ENCODE measurements at regions not wholly inside any gene's neighbourhood (a gene's known extent, or its start where the extent isn't known, plus 50 kb on each side); places are given as distances from the start of the nearest gene placed in this dataset.

GRCh38 chr5:68875351-68875750, 218.5 kb upstream of the SLC30A5 start:
- Histone ChIP-seq H3K9me3 (ENCODE audit: control insufficient read depth in 2 of 3, low read length in 3 of 3) (no peaks in the 10 kb centered on the region), H3K4me1 (ENCODE audit: control insufficient read depth in 2 of 2, insufficient read depth in 2 of 2, low read length in 2 of 2) (peaks cover 0 to 6% of the 10 kb centered on the region in 2 donors), H3K4me3 (ENCODE audit: low read length) (no peak overlapping the region), H3K27me3 (ENCODE audit: control insufficient read depth in 2 of 2, insufficient read depth in 2 of 2, low read length in 2 of 2) (no peaks in the 10 kb centered on the region), H3K36me3 (ENCODE audit: control insufficient read depth in 2 of 3, insufficient read depth in 3 of 3, low read length in 3 of 3) (no peaks in the 10 kb centered on the region), H3K27ac (ENCODE audit: low read depth, low read length) (no peak overlapping the region)
- DNase-seq (peak in 7 of 9 donors; percentile 67 to 78 (median 71)), ATAC-seq (peak; percentile 72)
- peaks cover 0 to 3% (median 0%) of the 10 kb centered on the region in 5 donors for H3K27me3 Mint-ChIP-seq
- H3K9me3 Mint-ChIP-seq: no peaks in the 10 kb centered on the region
- H3K36me3 Mint-ChIP-seq: no peaks in the 10 kb centered on the region
- H3K27ac Mint-ChIP-seq: peak overlapping the region in 8 of 9 donors; percentile 43 to 88 (median 71)
- POLR2A ChIA-PET: no interaction called here
- CTCF ChIA-PET: interaction anchor here (1.2 to 1.3 kb wide), 2 partner anchors 19 to 22 kb away, joined by 3 to 4 read pairs; no protein-coding TSS in a partner anchor
- H3K4me1 Mint-ChIP-seq: peaks cover 7 to 23% (median 10%) of the 10 kb centered on the region in 7 donors
- intact Hi-C loops (cut with micrococcal nuclease): loop anchor here in 1 of 2 donors (1.0 kb wide), 1 partner anchor 9 kb away; no protein-coding TSS in a partner anchor
- H3K4me3 Mint-ChIP-seq: peak overlapping the region in 9 of 10 donors; percentile 24 to 80 (median 61)

DNA sequence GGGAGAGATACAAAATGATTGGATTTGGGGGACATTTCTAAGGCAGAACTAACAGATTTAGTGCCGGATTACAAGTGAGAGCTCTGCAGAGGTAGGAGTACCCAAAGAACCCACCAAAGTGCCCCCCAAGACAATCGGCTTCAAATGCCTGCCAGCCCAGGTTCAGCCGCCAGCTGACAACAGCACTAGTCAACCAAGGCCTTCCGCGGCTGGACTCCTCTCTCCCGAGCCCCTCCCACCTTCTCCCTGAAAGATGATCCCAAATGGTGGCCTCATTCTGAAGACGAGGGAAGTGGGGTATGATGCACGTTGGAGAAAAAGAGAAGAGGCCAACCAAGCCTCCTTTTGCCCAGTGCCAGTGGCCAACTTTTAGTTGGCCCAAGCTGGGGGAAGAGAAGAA, 210.4 kb upstream of the SLC30A5 start:
- ATAC-seq (no peak), DNase-seq (no peak)
- peaks cover 0 to 3% (median 0%) of the 10 kb centered on the region in 5 donors for H3K27me3 Mint-ChIP-seq
- H3K27ac ChIP-seq (ENCODE audit: low read depth, low read length): no peak overlapping the region
- H3K4me1 ChIP-seq (ENCODE audit: control insufficient read depth in 2 of 2, insufficient read depth in 2 of 2, low read length in 2 of 2): peaks cover 10 to 19% of the 10 kb centered on the region in 2 donors
- intact Hi-C loops (cut with micrococcal nuclease): loop anchor here in 1 of 2 donors (5.0 kb wide), 1 partner anchor 171 kb away; no protein-coding TSS in a partner anchor
- H3K4me3 Mint-ChIP-seq: peak overlapping the region in 5 of 10 donors; percentile 10 to 71 (median 68)
- H3K27ac Mint-ChIP-seq: peak overlapping the region in 3 of 9 donors; percentile 7 to 82 (median 55)
- ChIA-PET CTCF (interaction anchor here (0.6 to 1.4 kb wide), 2 partner anchors 13 to 597 kb away, joined by 3 read pairs; no protein-coding TSS in a partner anchor), POLR2A (interaction anchor here (0.7 to 1.0 kb wide), 3 partner anchors 10 to 14 kb away, joined by 3 to 6 read pairs (median 4); no protein-coding TSS in a partner anchor)
- peaks cover 0 to 8% (median 0%) of the 10 kb centered on the region in 5 donors for H3K36me3 Mint-ChIP-seq
- H3K4me3 ChIP-seq (ENCODE audit: low read length): no peak overlapping the region
- no peaks in the 10 kb centered on the region for H3K27me3 ChIP-seq (ENCODE audit: control insufficient read depth in 2 of 2, insufficient read depth in 2 of 2, low read length in 2 of 2)
- peaks cover 0 to 10% (median 0%) of the 10 kb centered on the region in 11 donors for H3K9me3 Mint-ChIP-seq
- H3K36me3 ChIP-seq (ENCODE audit: control insufficient read depth in 2 of 3, insufficient read depth in 3 of 3, low read length in 3 of 3): no peaks in the 10 kb centered on the region
- peaks cover 13 to 54% (median 37%) of the 10 kb centered on the region in 7 donors for H3K4me1 Mint-ChIP-seq
- no peaks in the 10 kb centered on the region for H3K9me3 ChIP-seq (ENCODE audit: control insufficient read depth in 2 of 3, low read length in 3 of 3)

GRCh38 chr5:68884144-68884754, 209.6 kb upstream of the SLC30A5 start:
- H3K9me3 Mint-ChIP-seq: peaks cover 0 to 10% (median 0%) of the 10 kb centered on the region in 11 donors
- ATAC-seq (peak; percentile 54), DNase-seq (peak in 7 of 9 donors; percentile 33 to 75 (median 66))
- H3K4me3 Mint-ChIP-seq: peak overlapping the region in 8 of 10 donors; percentile 34 to 72 (median 62)
- no peaks in the 10 kb centered on the region for H3K9me3 ChIP-seq (ENCODE audit: control insufficient read depth in 2 of 3, low read length in 3 of 3)
- H3K27ac ChIP-seq (ENCODE audit: low read depth, low read length): no peak overlapping the region
- peaks cover 0 to 3% (median 0%) of the 10 kb centered on the region in 5 donors for H3K27me3 Mint-ChIP-seq
- no peaks in the 10 kb centered on the region for H3K27me3 ChIP-seq (ENCODE audit: control insufficient read depth in 2 of 2, insufficient read depth in 2 of 2, low read length in 2 of 2)
- no peaks in the 10 kb centered on the region for H3K36me3 ChIP-seq (ENCODE audit: control insufficient read depth in 2 of 3, insufficient read depth in 3 of 3, low read length in 3 of 3)
- H3K4me3 ChIP-seq (ENCODE audit: low read length): peak overlapping the region; percentile 13
- intact Hi-C loops (cut with micrococcal nuclease): loop anchor here (1.0 to 5.0 kb wide), 6 partner anchors 9 to 596 kb away; no protein-coding TSS in a partner anchor
- POLR2A ChIA-PET: interaction anchor here (0.7 to 1.0 kb wide), 4 partner anchors 9 to 172 kb away, joined by 3 to 6 read pairs (median 4); no protein-coding TSS in a partner anchor
- H3K36me3 Mint-ChIP-seq: peaks cover 0 to 8% (median 0%) of the 10 kb centered on the region in 5 donors
- CTCF ChIA-PET: interaction anchor here (0.6 to 2.1 kb wide), 3 partner anchors 10 to 597 kb away, joined by 3 to 5 read pairs (median 3); no protein-coding TSS in a partner anchor
- H3K4me1 ChIP-seq (ENCODE audit: control insufficient read depth in 2 of 2, insufficient read depth in 2 of 2, low read length in 2 of 2): peaks cover 10 to 19% of the 10 kb centered on the region in 2 donors
- peak overlapping the region in 7 of 9 donors; percentile 6 to 82 (median 29) for H3K27ac Mint-ChIP-seq
- H3K4me1 Mint-ChIP-seq: peaks cover 13 to 54% (median 37%) of the 10 kb centered on the region in 7 donors

GRCh38 chr5:68884883-68885282, 208.9 kb upstream of the SLC30A5 start:
- Mint-ChIP-seq H3K4me3 (no peak overlapping the region), H3K27ac (no peak overlapping the region), H3K27me3 (peaks cover 0 to 3% (median 0%) of the 10 kb centered on the region in 5 donors), H3K36me3 (peaks cover 0 to 8% (median 0%) of the 10 kb centered on the region in 5 donors), H3K9me3 (peaks cover 0 to 10% (median 0%) of the 10 kb centered on the region in 11 donors), H3K4me1 (peaks cover 13 to 54% (median 37%) of the 10 kb centered on the region in 7 donors)
- Histone ChIP-seq H3K4me3 (ENCODE audit: low read length) (no peak overlapping the region), H3K27me3 (ENCODE audit: control insufficient read depth in 2 of 2, insufficient read depth in 2 of 2, low read length in 2 of 2) (no peaks in the 10 kb centered on the region), H3K36me3 (ENCODE audit: control insufficient read depth in 2 of 3, insufficient read depth in 3 of 3, low read length in 3 of 3) (no peaks in the 10 kb centered on the region), H3K4me1 (ENCODE audit: control insufficient read depth in 2 of 2, insufficient read depth in 2 of 2, low read length in 2 of 2) (peaks cover 10 to 19% of the 10 kb centered on the region in 2 donors), H3K27ac (ENCODE audit: low read depth, low read length) (no peak overlapping the region), H3K9me3 (ENCODE audit: control insufficient read depth in 2 of 3, low read length in 3 of 3) (no peaks in the 10 kb centered on the region)
- ChIA-PET POLR2A (interaction anchor here (0.6 to 0.7 kb wide), 4 partner anchors 51 to 1654 kb away, joined by 3 to 4 read pairs (median 3); no protein-coding TSS in a partner anchor), CTCF (interaction anchor here (0.7 to 2.1 kb wide), 2 partner anchors 10 to 18 kb away, joined by 3 to 5 read pairs; no protein-coding TSS in a partner anchor)
- peak; percentile 42 for ATAC-seq
- intact Hi-C loops (cut with micrococcal nuclease): loop anchor here (1.0 to 5.0 kb wide), 6 partner anchors 9 to 597 kb away; no protein-coding TSS in a partner anchor
- peak in 5 of 9 donors; percentile 16 to 37 (median 27) for DNase-seq

DNA sequence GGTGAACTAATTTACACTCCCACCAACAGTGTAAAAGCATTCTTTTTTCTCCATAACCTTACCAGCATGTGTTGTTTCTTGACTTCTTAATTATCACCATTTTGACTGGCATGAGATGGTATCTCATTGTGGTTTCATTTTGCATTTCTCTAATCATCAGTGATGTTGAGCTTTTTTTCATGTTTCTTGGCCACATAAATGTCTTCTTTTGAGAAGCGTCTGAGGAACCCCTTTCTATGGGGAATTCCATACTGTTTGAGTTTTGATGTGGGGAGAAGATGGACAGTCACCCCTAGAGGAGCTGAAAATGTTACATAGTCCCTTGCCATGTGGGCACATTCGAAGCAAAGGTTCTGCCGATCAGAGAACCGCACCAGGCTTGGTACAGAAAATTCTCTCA, 207.0 kb upstream of the SLC30A5 start:
- ChIA-PET POLR2A (no interaction called here), CTCF (interaction anchor here (1.1 kb wide), 1 partner anchor 1638 kb away, joined by 3 read pairs; no protein-coding TSS in a partner anchor)
- Histone ChIP-seq H3K27me3 (ENCODE audit: control insufficient read depth in 2 of 2, insufficient read depth in 2 of 2, low read length in 2 of 2) (no peaks in the 10 kb centered on the region), H3K9me3 (ENCODE audit: control insufficient read depth in 2 of 3, low read length in 3 of 3) (no peaks in the 10 kb centered on the region), H3K27ac (ENCODE audit: low read depth, low read length) (no peak overlapping the region), H3K36me3 (ENCODE audit: control insufficient read depth in 2 of 3, insufficient read depth in 3 of 3, low read length in 3 of 3) (no peaks in the 10 kb centered on the region), H3K4me3 (ENCODE audit: low read length) (no peak overlapping the region), H3K4me1 (ENCODE audit: control insufficient read depth in 2 of 2, insufficient read depth in 2 of 2, low read length in 2 of 2) (peaks cover 10 to 19% of the 10 kb centered on the region in 2 donors)
- Mint-ChIP-seq H3K4me1 (peaks cover 12 to 61% (median 48%) of the 10 kb centered on the region in 7 donors), H3K27ac (peak overlapping the region in 2 of 9 donors; percentile 17 to 33), H3K4me3 (no peak overlapping the region), H3K27me3 (peaks cover 0 to 3% (median 0%) of the 10 kb centered on the region in 5 donors), H3K9me3 (peaks cover 0 to 8% (median 0%) of the 10 kb centered on the region in 11 donors), H3K36me3 (peaks cover 0 to 8% (median 0%) of the 10 kb centered on the region in 5 donors)
- ATAC-seq: no peak
- intact Hi-C loops (cut with micrococcal nuclease): no loop called here
- DNase-seq: no peak

- DNase-seq (peak in 4 of 9 donors; percentile 3 to 32 (median 27)), ATAC-seq (peak; percentile 48)
- POLR2A ChIA-PET: interaction anchor here (0.8 kb wide), 1 partner anchor 51 kb away, joined by 3 read pairs; no protein-coding TSS in a partner anchor
- Mint-ChIP-seq H3K27ac (peak overlapping the region in 1 of 9 donors; percentile 73), H3K27me3 (no peaks in the 10 kb centered on the region), H3K4me3 (peak overlapping the region in 1 of 10 donors; percentile 39), H3K9me3 (peaks cover 0 to 5% (median 0%) of the 10 kb centered on the region in 11 donors), H3K4me1 (peaks cover 3 to 60% (median 32%) of the 10 kb centered on the region in 7 donors), H3K36me3 (peaks cover 0 to 6% (median 0%) of the 10 kb centered on the region in 5 donors)
- H3K27me3 ChIP-seq (ENCODE audit: control insufficient read depth in 2 of 2, insufficient read depth in 2 of 2, low read length in 2 of 2): no peaks in the 10 kb centered on the region
- CTCF ChIA-PET: no interaction called here
- H3K36me3 ChIP-seq (ENCODE audit: control insufficient read depth in 2 of 3, insufficient read depth in 3 of 3, low read length in 3 of 3): no peaks in the 10 kb centered on the region
- H3K27ac ChIP-seq (ENCODE audit: low read depth, low read length): no peak overlapping the region
- intact Hi-C loops (cut with micrococcal nuclease): loop anchor here (2.0 to 5.0 kb wide), 2 partner anchors 117 to 604 kb away; no protein-coding TSS in a partner anchor
- H3K4me1 ChIP-seq (ENCODE audit: control insufficient read depth in 2 of 2, insufficient read depth in 2 of 2, low read length in 2 of 2): no peaks in the 10 kb centered on the region
- H3K9me3 ChIP-seq (ENCODE audit: control insufficient read depth in 2 of 3, low read length in 3 of 3): no peaks in the 10 kb centered on the region
- H3K4me3 ChIP-seq (ENCODE audit: low read length): no peak overlapping the region
Measured at GRCh38 chr5:68891718-68892117, 202.1 kb upstream of the SLC30A5 start.

All from naive thymus-derived CD4-positive, alpha-beta T cell (primary cell).